ENCODE measurements at regions not wholly inside any gene's neighbourhood (a gene's known extent, or its start where the extent isn't known, plus 50 kb on each side); places are given as distances from the start of the nearest gene placed in this dataset.

DNA sequence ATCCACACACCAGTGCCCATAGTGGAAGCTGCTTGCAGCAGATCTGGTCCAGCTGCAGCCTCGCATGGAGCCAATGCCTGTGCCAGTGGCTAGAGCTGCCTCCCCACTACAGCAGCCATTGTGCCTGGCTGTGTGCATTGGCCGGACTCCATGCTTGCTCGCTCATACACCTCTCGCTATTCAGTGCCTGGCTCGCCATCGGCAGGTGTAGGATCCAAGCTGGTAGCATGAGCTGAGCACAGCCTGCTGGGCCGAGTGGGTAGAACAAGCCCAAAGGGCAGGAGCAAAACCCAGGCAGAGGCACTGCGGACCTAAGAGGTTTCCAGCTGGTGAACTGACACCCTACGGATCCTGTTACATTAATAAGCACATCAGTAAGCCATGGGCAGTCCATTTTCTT, 1184.1 kb downstream of the AMY1C start:
- TF ChIP-seq CTCF (IDR thresholded peaks at IDR 0.05 in 4 of 5, conservative IDR thresholded peaks at IDR 0.05 in 1 of 5) (no peak), POLR2A (IDR thresholded peaks at IDR 0.05) (no peak)
